Esophagus squamous epithelium (tissue), 4 donors: ENCODE measurements at regions not wholly inside any gene's neighbourhood (a gene's known extent, or its start where the extent isn't known, plus 50 kb on each side); places are given as distances from the start of the nearest gene placed in this dataset.

Experiments used
- CTCF ChIP-seq, 6 experiments: fragments of 450-650 bp in 4 of 6; fragments of 200-600 bp in 2 of 6; sonication (generic) in 2 of 6; IDR thresholded peaks; one replicate each; pipeline ENCODE4 v1.5.1; 2016 to 2019; ENCODE audit warnings: antibody characterized with exemption in 6 of 6, mild to moderate bottlenecking in 4 of 6, moderate library complexity in 4 of 6
- POLR2A ChIP-seq, 4 donors: fragments of 450-650 bp; IDR thresholded peaks; one replicate each; pipeline ENCODE4 v1.6.1; 2017; ENCODE audit warnings: antibody characterized with exemption in 4 of 4, mild to moderate bottlenecking in 4 of 4, moderate library complexity in 3 of 4

DNA sequence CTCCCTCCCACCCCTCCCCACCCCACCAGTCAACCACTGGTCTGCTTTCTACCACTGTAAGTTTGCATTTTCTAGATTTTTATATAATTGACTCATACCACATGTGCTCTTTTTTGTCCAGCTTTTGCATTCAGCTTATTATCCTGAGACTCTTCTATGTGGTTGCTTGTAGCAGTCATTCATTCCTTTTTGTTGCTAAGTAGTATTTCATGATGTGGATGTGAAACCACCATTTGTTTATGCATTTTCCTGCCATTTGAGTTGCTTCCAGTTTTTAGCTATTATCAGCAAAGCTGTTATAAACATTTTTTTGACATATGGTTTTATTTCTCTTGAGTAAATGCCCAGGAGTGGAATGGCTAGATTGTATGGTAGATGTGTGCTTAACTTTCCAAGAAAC, 77.0 kb upstream of the FGF3 start:
- TF ChIP-seq CTCF (IDR thresholded peaks at IDR 0.05), result no peak
- TF ChIP-seq POLR2A (IDR thresholded peaks at IDR 0.05), result no peak
